VCaP (cell line): ENCODE measurements at regions not wholly inside any gene's neighbourhood (a gene's known extent, or its start where the extent isn't known, plus 50 kb on each side); places are given as distances from the start of the nearest gene placed in this dataset.

Experiments
- H3K27ac ChIP-seq: fragments of 450-650 bp; 2 replicates; pipeline ENCODE4 v1.5.1; 2017
- TF ChIP-seq, protein P1 (sequence below): fragments of 450-650 bp; conservative IDR thresholded peaks from 2 replicates; pipeline ENCODE4 v1.5.1; 2017; ENCODE audit warnings: mild to moderate bottlenecking, moderate library complexity

DNA sequence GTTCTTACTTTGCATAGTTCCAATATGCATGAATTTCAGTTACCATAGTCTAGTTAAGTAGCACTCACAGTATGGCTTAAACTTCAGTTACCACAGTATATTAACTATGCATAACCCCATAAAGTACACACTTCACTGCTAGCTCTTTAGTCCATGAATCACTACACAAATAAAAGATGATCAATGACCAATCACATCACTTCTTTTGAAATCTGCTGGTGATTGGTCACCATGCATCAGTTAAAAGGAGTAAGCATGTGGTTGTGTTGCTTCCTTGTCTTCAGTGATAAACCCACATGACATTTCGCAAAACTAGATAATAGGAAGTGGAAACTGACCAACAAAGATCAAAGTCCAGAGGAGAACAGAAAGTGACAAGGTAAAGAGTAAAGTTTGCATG, 79.0 kb downstream of the TAF11L14 start:
- H3K27ac ChIP-seq: no peak overlapping the region

DNA sequence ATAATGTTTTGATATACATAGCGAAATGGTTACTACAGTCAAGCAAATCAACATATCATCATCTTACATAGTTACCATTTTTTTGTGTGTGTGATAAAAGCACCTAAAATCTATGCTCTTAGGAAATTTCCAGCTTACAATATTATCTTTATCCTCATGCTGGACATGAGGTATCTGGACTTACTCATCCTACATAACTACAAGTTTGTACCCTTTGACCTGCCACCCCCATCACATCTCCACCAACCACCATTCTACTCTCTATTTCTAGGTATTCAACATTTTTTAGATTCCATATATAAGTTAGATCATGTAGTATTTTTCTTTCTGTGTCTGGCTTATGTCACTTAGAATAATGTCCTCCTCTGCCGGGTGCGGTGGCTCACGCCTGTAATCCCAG, 79.9 kb downstream of the TAF11L14 start:
- TF ChIP-seq, protein P1, sequence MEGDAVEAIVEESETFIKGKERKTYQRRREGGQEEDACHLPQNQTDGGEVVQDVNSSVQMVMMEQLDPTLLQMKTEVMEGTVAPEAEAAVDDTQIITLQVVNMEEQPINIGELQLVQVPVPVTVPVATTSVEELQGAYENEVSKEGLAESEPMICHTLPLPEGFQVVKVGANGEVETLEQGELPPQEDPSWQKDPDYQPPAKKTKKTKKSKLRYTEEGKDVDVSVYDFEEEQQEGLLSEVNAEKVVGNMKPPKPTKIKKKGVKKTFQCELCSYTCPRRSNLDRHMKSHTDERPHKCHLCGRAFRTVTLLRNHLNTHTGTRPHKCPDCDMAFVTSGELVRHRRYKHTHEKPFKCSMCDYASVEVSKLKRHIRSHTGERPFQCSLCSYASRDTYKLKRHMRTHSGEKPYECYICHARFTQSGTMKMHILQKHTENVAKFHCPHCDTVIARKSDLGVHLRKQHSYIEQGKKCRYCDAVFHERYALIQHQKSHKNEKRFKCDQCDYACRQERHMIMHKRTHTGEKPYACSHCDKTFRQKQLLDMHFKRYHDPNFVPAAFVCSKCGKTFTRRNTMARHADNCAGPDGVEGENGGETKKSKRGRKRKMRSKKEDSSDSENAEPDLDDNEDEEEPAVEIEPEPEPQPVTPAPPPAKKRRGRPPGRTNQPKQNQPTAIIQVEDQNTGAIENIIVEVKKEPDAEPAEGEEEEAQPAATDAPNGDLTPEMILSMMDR: no peak
- no peak overlapping the region for H3K27ac ChIP-seq

More for the DNA sequence above, 79.0 kb downstream of the TAF11L14 start:
- TF ChIP-seq, protein P1: no peak

DNA sequence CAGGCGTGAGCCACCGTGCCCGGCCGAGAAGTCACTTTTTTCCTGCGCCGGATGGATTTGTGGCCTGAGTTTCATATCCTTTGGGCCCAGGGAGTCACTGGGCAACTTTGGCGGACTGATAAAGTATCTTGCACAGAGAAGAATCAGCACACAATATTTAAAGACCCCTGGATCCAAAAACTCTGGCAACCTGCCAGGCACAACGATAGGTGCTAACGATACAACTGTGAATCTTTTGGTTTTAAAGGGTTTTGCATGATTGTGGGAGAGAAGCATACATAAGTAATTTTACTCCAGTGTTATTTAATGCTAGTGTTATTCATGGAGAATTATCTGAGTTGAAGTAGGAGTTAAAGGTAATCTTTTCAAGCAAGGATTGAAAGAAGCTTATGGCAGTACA, 85.3 kb downstream of the TAF11L14 start:
- no peak overlapping the region for H3K27ac ChIP-seq
- TF ChIP-seq, protein P1: no peak

DNA sequence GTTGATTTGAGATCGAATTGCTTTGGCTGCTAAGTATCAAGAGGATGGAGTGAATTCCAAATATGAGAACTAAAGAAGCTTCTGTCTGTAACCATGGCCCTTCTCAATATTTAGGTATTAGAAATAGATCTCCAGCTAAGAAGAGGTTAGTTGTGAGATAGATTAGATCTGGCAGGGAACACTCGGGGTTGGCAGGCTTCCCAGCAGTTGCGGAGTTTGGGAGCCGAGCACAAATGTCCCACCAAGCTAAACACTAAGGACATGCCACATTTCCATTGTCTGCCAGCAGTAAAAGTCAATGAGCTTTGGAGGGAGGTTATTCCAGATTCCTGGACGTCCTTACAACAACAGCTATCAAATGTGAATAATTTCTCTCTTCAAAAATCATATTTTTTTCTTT, 85.8 kb downstream of the TAF11L14 start:
- TF ChIP-seq, protein P1: no peak
- no peak overlapping the region for H3K27ac ChIP-seq

DNA sequence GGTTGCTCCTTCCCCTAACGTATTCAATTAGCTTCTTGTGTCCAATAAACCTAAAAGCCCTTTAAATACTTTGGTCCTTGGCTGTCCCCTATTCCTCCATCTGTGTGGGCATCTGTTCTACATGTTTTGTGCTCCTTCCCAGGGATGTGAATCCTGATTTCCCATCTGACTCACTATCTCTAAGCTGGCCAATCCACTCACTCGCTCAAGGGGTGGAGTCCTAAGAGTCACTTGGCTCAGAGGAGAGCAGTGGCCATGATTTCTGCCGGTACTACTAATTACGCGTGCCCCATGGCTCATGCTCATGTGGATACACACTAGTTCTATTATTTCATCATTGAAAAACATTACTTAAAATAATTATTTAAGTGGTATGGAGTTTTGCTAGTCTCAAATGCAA, 89.6 kb downstream of the TAF11L14 start:
- TF ChIP-seq, protein P1: no peak

DNA sequence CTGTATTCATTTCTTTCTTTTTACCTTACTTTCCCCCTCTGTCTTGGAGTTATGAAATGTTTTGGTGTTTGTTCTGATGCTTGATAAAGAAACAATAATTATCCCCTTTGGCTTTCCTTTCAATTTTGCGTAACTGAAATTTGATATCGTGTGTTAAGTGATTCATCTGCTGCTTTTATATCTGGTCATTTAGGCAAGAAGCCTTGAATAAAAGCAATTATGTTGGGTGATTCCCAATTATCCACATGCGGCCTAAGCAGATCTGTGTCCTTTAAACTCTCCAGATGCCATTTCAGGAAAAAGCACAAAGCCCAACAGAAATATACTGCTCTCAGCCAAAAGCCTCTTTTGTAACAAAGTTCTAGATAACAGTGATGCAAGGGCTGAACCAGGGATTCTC, 92.8 kb downstream of the TAF11L14 start:
- TF ChIP-seq, protein P1: no peak
- H3K27ac ChIP-seq: no peak overlapping the region

More for the DNA sequence above, 89.6 kb downstream of the TAF11L14 start:
- no peak overlapping the region for H3K27ac ChIP-seq

DNA sequence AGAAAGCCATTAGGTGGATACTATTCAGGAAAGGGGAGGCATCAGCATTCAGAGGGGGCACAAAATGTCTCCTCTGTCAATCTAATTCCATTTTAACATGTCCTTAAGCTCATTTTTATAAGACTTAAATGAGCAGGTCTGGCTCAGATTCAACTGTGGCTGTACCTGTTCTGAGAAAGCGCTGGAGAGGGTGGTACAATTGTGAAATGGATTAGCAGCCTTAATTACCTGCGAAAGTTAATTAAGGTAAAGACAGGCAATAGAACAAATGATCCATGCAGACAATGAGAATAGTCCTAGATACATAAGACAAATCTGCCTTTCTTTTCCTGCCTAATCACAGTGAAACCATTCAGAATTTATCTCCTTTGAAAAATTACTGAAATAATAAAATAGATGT, 96.2 kb downstream of the TAF11L14 start:
- no peak overlapping the region for H3K27ac ChIP-seq
- TF ChIP-seq, protein P1: no peak
